K562 (cell line): ENCODE measurements at regions not wholly inside any gene's neighbourhood (a gene's known extent, or its start where the extent isn't known, plus 50 kb on each side); places are given as distances from the start of the nearest gene placed in this dataset.

Experiments used
- ATAC-seq: fragments of 200-7000 bp; cut with Tn5 transposase; 3 replicates; pipeline ENCODE4 v1.9.1; 2020; ENCODE audit warnings: moderate library complexity
- BruUV-seq: library from RNA; stranded (reverse); fragments of 400-500 nt; replicated peaks from 2 replicates; lab custom pipeline; 2021; lab: Mats Ljungman, UMichigan
- CTCF ChIA-PET: fragments of 300-600 bp; formaldehyde crosslinking; extraction: SDS; loops from one replicate; lab custom pipeline; 2021; ENCODE audit warnings: low intra/inter-chr PET ratio; lab: Yijun Ruan, JAX
- POLR2A ChIA-PET: fragments of 300-600, 350-650 bp; sonication (Branson Sonifier 250); formaldehyde crosslinking; extraction: SDS; loops from one replicate; lab custom pipeline; 2021; ENCODE audit warnings: antibody characterized with exemption, inconsistent platforms; lab: Yijun Ruan, JAX
- DNase-seq, 4 experiments: peaks; one replicate each; pipeline versions ENCODE4 v3.0.0 to v3.0.0-alpha.2; 2011 to 2018; ENCODE audit warnings: low spot score in 3 of 4, mixed read lengths in 3 of 4; ENCODE audit errors: extremely low read depth in 1 of 4
- FAIRE-seq: peaks from 2 replicates; lab custom pipeline; 2011; peaks lifted over from hg19 to GRCh38; lab: Jason Lieb, UNC
- H2AFZ ChIP-seq: 2 replicates; pipeline ENCODE4 v1.6.0; 2011; ENCODE audit warnings: low read depth, low read length, control low read depth, inconsistent platforms
- H3K27ac ChIP-seq: fragments of 200-600 bp; 3 replicates; pipeline ENCODE4 v1.8.0; 2011; ENCODE audit warnings: low read depth, mild to moderate bottlenecking, control low read depth, inconsistent platforms, low read length, moderate library complexity, mixed read lengths; ENCODE audit errors: extremely low read depth
- H3K27me3 ChIP-seq, 2 experiments: fragments of 300-600 bp in 1 of 2; 2 replicates in 1 of 2; 3 replicates in 1 of 2; pipeline versions ENCODE4 v1.6.0 to v1.8.0; 2011; ENCODE audit warnings: inconsistent platforms in 2 of 2, low read length in 2 of 2, mild to moderate bottlenecking in 1 of 2, mixed read lengths in 1 of 2, moderate library complexity in 1 of 2; ENCODE audit not compliant: control insufficient read depth in 2 of 2, insufficient read depth in 2 of 2
- H3K36me3 ChIP-seq: fragments of 300-600 bp; 3 replicates; pipeline ENCODE4 v1.8.0; 2011; ENCODE audit warnings: mild to moderate bottlenecking, low read length, inconsistent platforms; ENCODE audit not compliant: control insufficient read depth, insufficient read depth
- H3K4me1 ChIP-seq, 2 experiments: fragments of 200-600 bp in 1 of 2; replicated peaks in 1 of 2; 2 replicates in 1 of 2; 3 replicates in 1 of 2; pipeline versions ENCODE4 v1.5.1 to v1.8.0; 2011; ENCODE audit warnings: inconsistent platforms in 2 of 2, low read length in 2 of 2, mild to moderate bottlenecking in 1 of 2, mixed read lengths in 1 of 2, moderate library complexity in 1 of 2; ENCODE audit not compliant: control insufficient read depth in 2 of 2, insufficient read depth in 2 of 2
- H3K4me2 ChIP-seq: 2 replicates; pipeline ENCODE4 v1.6.1; 2011; ENCODE audit warnings: low read length, control low read depth, inconsistent platforms, mixed read lengths; ENCODE audit not compliant: insufficient read depth
- H3K4me3 ChIP-seq: fragments of 200-600 bp; sonication (generic), shearing (Covaris generic); 2 replicates; pipeline ENCODE4 v1.5.1; 2016; ENCODE audit warnings: control low read depth, inconsistent platforms
- H3K79me2 ChIP-seq: fragments of 200-600 bp; 3 replicates; pipeline ENCODE4 v1.8.0; 2011; ENCODE audit warnings: low read length, inconsistent platforms; ENCODE audit not compliant: control insufficient read depth, insufficient read depth
- H3K9ac ChIP-seq, 2 experiments: 2 replicates each; pipeline versions ENCODE4 v1.6.0 to v1.6.1; 2011; ENCODE audit warnings: low read depth in 2 of 2, low read length in 2 of 2, control low read depth in 1 of 2, inconsistent platforms in 1 of 2, mild to moderate bottlenecking in 1 of 2, mixed read lengths in 1 of 2; ENCODE audit not compliant: insufficient read depth in 1 of 2
- H3K9me1 ChIP-seq: one replicate; pipeline ENCODE4 v1.6.0; 2011; ENCODE audit warnings: inconsistent platforms, mild to moderate bottlenecking, low read length, moderate library complexity; ENCODE audit not compliant: control insufficient read depth, insufficient read depth
- H3K9me3 ChIP-seq: replicated peaks from 2 replicates; pipeline ENCODE4 v1.5.1; 2011; ENCODE audit warnings: low read depth, low read length, inconsistent platforms; ENCODE audit not compliant: control insufficient read depth, insufficient read depth
- H4K20me1 ChIP-seq: replicated peaks from 2 replicates; pipeline ENCODE4 v1.6.1; 2011; ENCODE audit warnings: low read length, inconsistent platforms, mixed read lengths; ENCODE audit not compliant: control insufficient read depth, insufficient read depth
- ATF1 ChIP-seq, 2 experiments: fragments of 450-650 bp in 1 of 2; IDR thresholded peaks; 2 replicates each; pipeline ENCODE4 v1.6.1; 2016; ENCODE audit warnings: missing compliant biosample characterization in 1 of 2, missing genetic modification characterization in 1 of 2
- NFATC3 ChIP-seq: fragments of 450-650 bp; IDR thresholded peaks from 2 replicates; pipeline ENCODE4 v1.6.1; 2017; ENCODE audit warnings: mild to moderate bottlenecking
- PTBP1 ChIP-seq: fragments of 200-400 bp; formaldehyde crosslinking; IDR thresholded peaks from 2 replicates; pipeline ENCODE4 v1.6.1; 2017; ENCODE audit warnings: low read depth, low read length
- WGBS: fragments of 100-300 bp; shearing (Covaris generic); methylation state at CpG from one replicate; pipeline ENCODE4 v1.1.6; 2016; ENCODE audit warnings: low coverage, mixed read lengths; ENCODE audit not compliant: insufficient coverage; ENCODE audit errors: missing lambda C conversion rate; 5-methylcytosine and 5-hydroxymethylcytosine counted together
- in situ Hi-C: fragments of 300-500 bp; cut with MboI; formaldehyde crosslinking; loops from 4 replicates; pipeline ENCODE4 v1.15.0; 2018; ENCODE audit warnings: inconsistent platforms, mixed read lengths
- intact Hi-C: fragments of 100-400 bp; cut with micrococcal nuclease; formaldehyde crosslinking; loops from 2 replicates; pipeline ENCODE4 v1.14.2; 2022
- TF ChIP-seq, protein P1 (sequence below), 2 experiments: fragments of 450-650 bp in 1 of 2; sonication (generic) in 1 of 2; formaldehyde crosslinking in 1 of 2; IDR thresholded peaks; 2 replicates each; pipeline versions ENCODE4 v1.7.1 to v1.9.0; 2016 to 2022; ENCODE audit warnings: inconsistent platforms in 1 of 2, mild to moderate bottlenecking in 1 of 2, missing genetic modification reagents in 1 of 2
- TF ChIP-seq, protein P2 (sequence below): sonication (generic); formaldehyde crosslinking; IDR thresholded peaks from 2 replicates; pipeline ENCODE4 v1.8.0; 2023; ENCODE audit warnings: mild to moderate bottlenecking, missing genetic modification reagents
- TF ChIP-seq, protein P3 (sequence below): IDR thresholded peaks from 2 replicates; pipeline ENCODE4 v1.6.1; 2016; ENCODE audit warnings: missing genetic modification characterization, missing compliant biosample characterization

DNA sequence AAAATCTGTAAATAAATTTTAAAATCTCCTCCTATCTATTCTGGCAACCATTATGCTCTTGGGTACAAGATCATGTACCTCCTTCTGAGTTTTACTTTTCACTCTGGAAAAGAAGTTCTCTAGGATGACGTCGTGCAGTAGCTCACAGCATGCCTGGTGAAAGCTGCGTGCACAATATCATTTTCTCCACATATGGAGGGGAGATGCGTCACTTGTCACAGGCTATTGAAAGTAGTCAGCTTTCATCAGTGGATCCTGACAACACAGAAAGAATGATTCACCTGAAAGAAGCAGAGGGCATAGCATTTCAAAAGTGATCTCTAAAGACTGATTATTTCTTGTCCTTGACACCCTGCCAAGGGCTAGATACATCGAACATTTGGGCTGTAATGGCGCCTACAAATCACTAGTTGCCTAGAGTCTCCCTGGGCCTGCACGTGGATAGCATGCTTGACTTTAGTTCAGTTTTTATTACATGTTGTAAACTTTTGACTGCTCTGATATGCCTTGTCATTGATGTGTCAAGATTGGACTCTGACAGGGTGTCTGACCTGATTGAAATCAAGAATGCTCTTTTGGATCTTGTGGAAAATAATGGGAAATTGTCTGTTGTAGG, 1365.6 kb downstream of the OLFM4 start:
- Histone ChIP-seq H3K4me1 (no peaks in the 10 kb centered on the region), H3K4me2 (no peak overlapping the region), H3K27me3 (no peaks in the 10 kb centered on the region), H3K36me3 (no peaks in the 10 kb centered on the region), H3K9me1 (no peaks in the 10 kb centered on the region), H3K9ac (no peak overlapping the region), H3K4me3 (no peak overlapping the region), H3K79me2 (no peaks in the 10 kb centered on the region), H2AFZ (no peak overlapping the region), H3K27ac (no peak overlapping the region), H4K20me1 (no peaks in the 10 kb centered on the region), H3K9me3 (no peaks in the 10 kb centered on the region)
- DNase-seq (no peak), FAIRE-seq (no peak), ATAC-seq (no peak)
- intact Hi-C loops (no loop called here), in situ Hi-C loops (no loop called here)
- BruUV-seq = no TSS peak
- WGBS = 0% methylated on average over 3 of the region's 7 CpGs
- CTCF ChIA-PET = no interaction called here
- POLR2A ChIA-PET = no interaction called here
- TF ChIP-seq, protein P1, sequence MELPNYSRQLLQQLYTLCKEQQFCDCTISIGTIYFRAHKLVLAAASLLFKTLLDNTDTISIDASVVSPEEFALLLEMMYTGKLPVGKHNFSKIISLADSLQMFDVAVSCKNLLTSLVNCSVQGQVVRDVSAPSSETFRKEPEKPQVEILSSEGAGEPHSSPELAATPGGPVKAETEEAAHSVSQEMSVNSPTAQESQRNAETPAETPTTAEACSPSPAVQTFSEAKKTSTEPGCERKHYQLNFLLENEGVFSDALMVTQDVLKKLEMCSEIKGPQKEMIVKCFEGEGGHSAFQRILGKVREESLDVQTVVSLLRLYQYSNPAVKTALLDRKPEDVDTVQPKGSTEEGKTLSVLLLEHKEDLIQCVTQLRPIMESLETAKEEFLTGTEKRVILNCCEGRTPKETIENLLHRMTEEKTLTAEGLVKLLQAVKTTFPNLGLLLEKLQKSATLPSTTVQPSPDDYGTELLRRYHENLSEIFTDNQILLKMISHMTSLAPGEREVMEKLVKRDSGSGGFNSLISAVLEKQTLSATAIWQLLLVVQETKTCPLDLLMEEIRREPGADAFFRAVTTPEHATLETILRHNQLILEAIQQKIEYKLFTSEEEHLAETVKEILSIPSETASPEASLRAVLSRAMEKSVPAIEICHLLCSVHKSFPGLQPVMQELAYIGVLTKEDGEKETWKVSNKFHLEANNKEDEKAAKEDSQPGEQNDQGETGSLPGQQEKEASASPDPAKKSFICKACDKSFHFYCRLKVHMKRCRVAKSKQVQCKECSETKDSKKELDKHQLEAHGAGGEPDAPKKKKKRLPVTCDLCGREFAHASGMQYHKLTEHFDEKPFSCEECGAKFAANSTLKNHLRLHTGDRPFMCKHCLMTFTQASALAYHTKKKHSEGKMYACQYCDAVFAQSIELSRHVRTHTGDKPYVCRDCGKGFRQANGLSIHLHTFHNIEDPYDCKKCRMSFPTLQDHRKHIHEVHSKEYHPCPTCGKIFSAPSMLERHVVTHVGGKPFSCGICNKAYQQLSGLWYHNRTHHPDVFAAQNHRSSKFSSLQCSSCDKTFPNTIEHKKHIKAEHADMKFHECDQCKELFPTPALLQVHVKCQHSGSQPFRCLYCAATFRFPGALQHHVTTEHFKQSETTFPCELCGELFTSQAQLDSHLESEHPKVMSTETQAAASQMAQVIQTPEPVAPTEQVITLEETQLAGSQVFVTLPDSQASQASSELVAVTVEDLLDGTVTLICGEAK (IDR thresholded peaks at IDR 0.05) = no peak
- TF ChIP-seq, protein P1 (CRISPR knock-in tag; IDR thresholded peaks at IDR 0.05) = no peak
- TF ChIP-seq PTBP1 (no peak), NFATC3 (no peak), ATF1 (CRISPR knock-in tag; IDR thresholded peaks at IDR 0.05) (no peak), ATF1 (tag; IDR thresholded peaks at IDR 0.05) (no peak)
- TF ChIP-seq, protein P2, sequence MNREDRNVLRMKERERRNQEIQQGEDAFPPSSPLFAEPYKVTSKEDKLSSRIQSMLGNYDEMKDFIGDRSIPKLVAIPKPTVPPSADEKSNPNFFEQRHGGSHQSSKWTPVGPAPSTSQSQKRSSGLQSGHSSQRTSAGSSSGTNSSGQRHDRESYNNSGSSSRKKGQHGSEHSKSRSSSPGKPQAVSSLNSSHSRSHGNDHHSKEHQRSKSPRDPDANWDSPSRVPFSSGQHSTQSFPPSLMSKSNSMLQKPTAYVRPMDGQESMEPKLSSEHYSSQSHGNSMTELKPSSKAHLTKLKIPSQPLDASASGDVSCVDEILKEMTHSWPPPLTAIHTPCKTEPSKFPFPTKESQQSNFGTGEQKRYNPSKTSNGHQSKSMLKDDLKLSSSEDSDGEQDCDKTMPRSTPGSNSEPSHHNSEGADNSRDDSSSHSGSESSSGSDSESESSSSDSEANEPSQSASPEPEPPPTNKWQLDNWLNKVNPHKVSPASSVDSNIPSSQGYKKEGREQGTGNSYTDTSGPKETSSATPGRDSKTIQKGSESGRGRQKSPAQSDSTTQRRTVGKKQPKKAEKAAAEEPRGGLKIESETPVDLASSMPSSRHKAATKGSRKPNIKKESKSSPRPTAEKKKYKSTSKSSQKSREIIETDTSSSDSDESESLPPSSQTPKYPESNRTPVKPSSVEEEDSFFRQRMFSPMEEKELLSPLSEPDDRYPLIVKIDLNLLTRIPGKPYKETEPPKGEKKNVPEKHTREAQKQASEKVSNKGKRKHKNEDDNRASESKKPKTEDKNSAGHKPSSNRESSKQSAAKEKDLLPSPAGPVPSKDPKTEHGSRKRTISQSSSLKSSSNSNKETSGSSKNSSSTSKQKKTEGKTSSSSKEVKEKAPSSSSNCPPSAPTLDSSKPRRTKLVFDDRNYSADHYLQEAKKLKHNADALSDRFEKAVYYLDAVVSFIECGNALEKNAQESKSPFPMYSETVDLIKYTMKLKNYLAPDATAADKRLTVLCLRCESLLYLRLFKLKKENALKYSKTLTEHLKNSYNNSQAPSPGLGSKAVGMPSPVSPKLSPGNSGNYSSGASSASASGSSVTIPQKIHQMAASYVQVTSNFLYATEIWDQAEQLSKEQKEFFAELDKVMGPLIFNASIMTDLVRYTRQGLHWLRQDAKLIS (CRISPR knock-in tag) = no peak
- TF ChIP-seq, protein P3, sequence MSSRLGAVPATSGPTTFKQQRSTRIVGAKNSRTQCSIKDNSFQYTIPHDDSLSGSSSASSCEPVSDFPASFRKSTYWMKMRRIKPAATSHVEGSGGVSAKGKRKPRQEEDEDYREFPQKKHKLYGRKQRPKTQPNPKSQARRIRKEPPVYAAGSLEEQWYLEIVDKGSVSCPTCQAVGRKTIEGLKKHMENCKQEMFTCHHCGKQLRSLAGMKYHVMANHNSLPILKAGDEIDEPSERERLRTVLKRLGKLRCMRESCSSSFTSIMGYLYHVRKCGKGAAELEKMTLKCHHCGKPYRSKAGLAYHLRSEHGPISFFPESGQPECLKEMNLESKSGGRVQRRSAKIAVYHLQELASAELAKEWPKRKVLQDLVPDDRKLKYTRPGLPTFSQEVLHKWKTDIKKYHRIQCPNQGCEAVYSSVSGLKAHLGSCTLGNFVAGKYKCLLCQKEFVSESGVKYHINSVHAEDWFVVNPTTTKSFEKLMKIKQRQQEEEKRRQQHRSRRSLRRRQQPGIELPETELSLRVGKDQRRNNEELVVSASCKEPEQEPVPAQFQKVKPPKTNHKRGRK = no peak
